ENCODE measurements at regions not wholly inside any gene's neighbourhood (a gene's known extent, or its start where the extent isn't known, plus 50 kb on each side); places are given as distances from the start of the nearest gene placed in this dataset.

DNA sequence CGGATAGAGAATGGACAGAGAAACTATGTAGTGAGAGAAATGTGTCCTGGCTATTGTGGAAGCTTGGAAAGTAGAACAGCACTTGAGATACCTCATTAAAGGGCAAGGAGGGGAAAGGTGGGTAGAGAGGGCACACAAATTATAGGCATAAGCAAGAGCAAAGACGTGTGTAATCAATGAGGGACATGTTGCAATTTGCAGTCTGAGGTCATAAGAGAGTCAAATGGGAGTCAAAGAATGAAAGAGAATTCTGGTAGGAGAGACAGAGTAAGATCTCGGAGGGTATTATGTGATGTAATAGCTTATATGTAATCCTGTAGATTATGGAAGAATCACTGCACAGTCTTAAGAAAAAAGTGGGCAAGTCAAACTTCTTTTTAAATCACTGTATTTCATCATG lies 312.0 kb upstream of the RGMB start:
- TF ChIP-seq, protein P1, sequence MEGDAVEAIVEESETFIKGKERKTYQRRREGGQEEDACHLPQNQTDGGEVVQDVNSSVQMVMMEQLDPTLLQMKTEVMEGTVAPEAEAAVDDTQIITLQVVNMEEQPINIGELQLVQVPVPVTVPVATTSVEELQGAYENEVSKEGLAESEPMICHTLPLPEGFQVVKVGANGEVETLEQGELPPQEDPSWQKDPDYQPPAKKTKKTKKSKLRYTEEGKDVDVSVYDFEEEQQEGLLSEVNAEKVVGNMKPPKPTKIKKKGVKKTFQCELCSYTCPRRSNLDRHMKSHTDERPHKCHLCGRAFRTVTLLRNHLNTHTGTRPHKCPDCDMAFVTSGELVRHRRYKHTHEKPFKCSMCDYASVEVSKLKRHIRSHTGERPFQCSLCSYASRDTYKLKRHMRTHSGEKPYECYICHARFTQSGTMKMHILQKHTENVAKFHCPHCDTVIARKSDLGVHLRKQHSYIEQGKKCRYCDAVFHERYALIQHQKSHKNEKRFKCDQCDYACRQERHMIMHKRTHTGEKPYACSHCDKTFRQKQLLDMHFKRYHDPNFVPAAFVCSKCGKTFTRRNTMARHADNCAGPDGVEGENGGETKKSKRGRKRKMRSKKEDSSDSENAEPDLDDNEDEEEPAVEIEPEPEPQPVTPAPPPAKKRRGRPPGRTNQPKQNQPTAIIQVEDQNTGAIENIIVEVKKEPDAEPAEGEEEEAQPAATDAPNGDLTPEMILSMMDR (IDR thresholded peaks at IDR 0.05), result no peak
- no peaks in the 10 kb centered on the region for H3K36me3 Mint-ChIP-seq (ENCODE audit: low read depth)
- H3K27me3 Mint-ChIP-seq, result no peaks in the 10 kb centered on the region
- POLR2A ChIA-PET, result no interaction called here
- CTCF ChIA-PET, result no interaction called here
- ATAC-seq (ENCODE audit: low read depth) (no peak), DNase-seq (no peak)
- peaks cover 5% of the 10 kb centered on the region for H3K9me3 Mint-ChIP-seq
- intact Hi-C loops (cut with micrococcal nuclease), result no loop called here
- H3K27ac Mint-ChIP-seq, result no peak overlapping the region
- peaks cover 16% of the 10 kb centered on the region for H3K4me1 Mint-ChIP-seq
- no peak overlapping the region for H3K4me3 Mint-ChIP-seq

DNA sequence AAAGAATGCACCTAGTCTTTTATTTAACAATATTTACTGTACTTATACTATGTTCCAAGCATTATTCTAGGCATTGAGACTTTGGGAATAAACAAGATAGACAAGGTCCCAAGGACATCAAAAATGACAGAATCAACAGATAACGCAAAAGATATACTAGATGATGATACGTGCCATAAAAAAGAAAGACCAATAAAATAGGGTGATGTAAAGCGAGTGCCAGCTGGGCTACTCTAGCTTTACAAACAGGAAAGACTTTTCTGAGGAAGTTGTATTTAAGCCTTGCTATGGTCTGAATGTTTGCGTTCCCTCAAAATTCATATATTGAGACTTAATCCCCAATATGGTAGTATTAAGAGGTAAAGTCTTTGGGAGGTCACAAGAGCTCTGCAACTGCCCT lies 310.2 kb upstream of the RGMB start:
- H3K27ac Mint-ChIP-seq, result no peak overlapping the region
- intact Hi-C loops (cut with micrococcal nuclease), result no loop called here

DNA sequence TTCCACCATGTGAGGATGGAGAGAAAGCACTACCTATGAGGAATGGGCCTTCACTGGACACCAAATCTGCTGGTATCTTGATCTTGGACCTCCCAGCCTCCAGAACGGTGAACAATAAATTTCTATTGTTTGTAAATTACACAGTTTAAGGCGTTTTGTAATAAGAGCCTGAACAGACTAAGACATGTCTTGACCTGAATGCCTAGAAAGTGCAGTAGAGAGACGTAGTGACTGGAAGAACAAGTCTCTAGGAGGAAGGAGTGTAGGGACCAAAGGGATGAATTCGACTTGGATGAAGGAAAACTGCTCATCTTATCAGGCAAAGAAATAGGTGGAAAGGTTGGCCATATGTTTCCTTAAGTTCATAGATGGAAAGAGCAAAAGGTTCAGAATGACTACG lies 309.8 kb upstream of the RGMB start:
- CTCF ChIA-PET, result no interaction called here
- no peak overlapping the region for H3K27ac Mint-ChIP-seq
- H3K4me3 Mint-ChIP-seq, result no peak overlapping the region
- ATAC-seq (ENCODE audit: low read depth), result no peak
- no peak for DNase-seq
- POLR2A ChIA-PET, result no interaction called here
- H3K36me3 Mint-ChIP-seq (ENCODE audit: low read depth), result no peaks in the 10 kb centered on the region
- H3K27me3 Mint-ChIP-seq, result no peaks in the 10 kb centered on the region
- peaks cover 16% of the 10 kb centered on the region for H3K4me1 Mint-ChIP-seq
- H3K9me3 Mint-ChIP-seq, result peaks cover 5% of the 10 kb centered on the region
- intact Hi-C loops (cut with micrococcal nuclease), result loop anchor here (1.0 kb wide), 1 partner anchor 306 kb away; no protein-coding TSS in a partner anchor
- TF ChIP-seq, protein P1 (IDR thresholded peaks at IDR 0.05), result no peak

More for the DNA sequence above, 310.2 kb upstream of the RGMB start:
- POLR2A ChIA-PET, result no interaction called here
- ATAC-seq (ENCODE audit: low read depth), result no peak
- Mint-ChIP-seq H3K36me3 (ENCODE audit: low read depth) (no peaks in the 10 kb centered on the region), H3K4me1 (peaks cover 16% of the 10 kb centered on the region), H3K4me3 (no peak overlapping the region), H3K27me3 (no peaks in the 10 kb centered on the region), H3K9me3 (peaks cover 5% of the 10 kb centered on the region)
- DNase-seq, result no peak
- TF ChIP-seq, protein P1 (IDR thresholded peaks at IDR 0.05), result no peak
- CTCF ChIA-PET, result no interaction called here

DNA sequence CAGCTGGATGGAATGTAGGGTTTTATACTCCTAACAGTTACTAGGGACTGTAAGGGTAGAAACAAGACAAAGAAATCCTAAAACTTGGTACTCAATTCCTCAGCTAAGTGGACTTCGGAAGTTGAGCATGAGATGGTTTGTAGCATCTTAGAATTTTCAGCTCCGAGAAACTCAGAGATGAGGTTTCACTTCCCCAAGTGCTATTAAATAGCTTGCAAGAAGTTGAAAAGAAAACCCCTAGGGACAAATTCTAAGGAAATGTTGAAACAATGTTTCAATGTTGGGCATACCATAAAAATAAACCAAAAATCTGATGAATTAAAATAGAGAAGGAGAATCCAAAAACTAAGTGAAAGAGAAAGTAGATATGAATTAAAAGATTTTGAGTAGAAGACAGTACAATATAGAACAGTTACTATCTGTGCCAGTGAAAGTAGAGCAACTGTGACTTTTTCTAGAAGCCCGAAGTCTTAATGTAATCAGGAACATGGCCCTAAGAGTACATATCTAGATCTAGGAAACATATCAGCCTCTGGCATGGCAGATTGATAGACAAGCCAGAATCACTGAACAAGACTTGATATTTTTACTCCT lies 308.6 kb upstream of the RGMB start:
- ChIA-PET CTCF (no interaction called here), POLR2A (no interaction called here)
- ATAC-seq (ENCODE audit: low read depth), result peak; percentile 57
- TF ChIP-seq, protein P1 (IDR thresholded peaks at IDR 0.05), result no peak
- Mint-ChIP-seq H3K9me3 (peaks cover 5% of the 10 kb centered on the region), H3K4me1 (peaks cover 16% of the 10 kb centered on the region), H3K27me3 (no peaks in the 10 kb centered on the region), H3K27ac (no peak overlapping the region), H3K4me3 (peak overlapping the region; percentile 9), H3K36me3 (ENCODE audit: low read depth) (no peaks in the 10 kb centered on the region)
- DNase-seq, result no peak
- intact Hi-C loops (cut with micrococcal nuclease), result loop anchor here (1.0 kb wide), 1 partner anchor 304 kb away; no protein-coding TSS in a partner anchor

DNA sequence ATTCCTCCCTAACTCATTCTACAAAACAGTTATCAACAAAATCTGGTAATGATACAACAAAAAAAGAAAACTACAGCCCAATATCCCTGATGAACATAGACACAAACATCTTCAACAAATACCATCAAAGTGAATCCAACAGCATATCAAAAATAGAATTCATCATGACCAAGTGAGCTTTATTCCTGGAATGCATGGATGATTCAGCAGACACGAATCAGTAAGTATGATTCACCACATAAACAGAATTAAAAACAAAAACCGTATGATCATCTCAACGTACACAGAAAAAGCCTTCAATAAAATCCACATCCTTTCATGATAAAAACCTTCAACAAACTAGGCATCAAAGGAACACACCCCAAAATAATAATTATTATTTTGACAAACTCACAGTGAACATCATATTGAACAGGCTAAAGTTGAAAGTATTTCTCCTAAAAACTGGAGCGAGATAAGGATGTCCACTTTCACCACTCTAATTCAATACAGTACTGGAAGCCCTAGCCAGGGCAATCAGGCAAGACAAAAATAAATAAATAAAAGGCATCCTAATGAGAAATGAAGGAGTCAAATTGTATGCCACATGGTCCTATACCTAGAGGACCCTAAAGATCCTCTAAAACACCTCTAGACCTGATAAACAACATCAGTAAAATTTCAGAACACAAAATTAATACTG lies 305.1 kb upstream of the RGMB start:
- Mint-ChIP-seq H3K4me1 (peaks cover 16% of the 10 kb centered on the region), H3K9me3 (peaks cover 5% of the 10 kb centered on the region), H3K27ac (no peak overlapping the region), H3K36me3 (ENCODE audit: low read depth) (no peaks in the 10 kb centered on the region), H3K4me3 (no peak overlapping the region), H3K27me3 (peaks cover 2% of the 10 kb centered on the region)
- TF ChIP-seq, protein P1 (IDR thresholded peaks at IDR 0.05), result no peak
- ChIA-PET CTCF (no interaction called here), POLR2A (no interaction called here)
- ATAC-seq (ENCODE audit: low read depth) (no peak), DNase-seq (no peak)
- intact Hi-C loops (cut with micrococcal nuclease), result no loop called here

Measured in activated B cell treated with CpG ODN at 0.5 μM for 24 hours (primary cell).